ENCODE measurements at regions not wholly inside any gene's neighbourhood (a gene's known extent, or its start where the extent isn't known, plus 50 kb on each side); places are given as distances from the start of the nearest gene placed in this dataset.

GRCh38 chr5:125497651-125498050, 751.2 kb upstream of the ZNF608 start:
- Histone ChIP-seq H3K27ac (no peak overlapping the region), H3K9me3 (no peaks in the 10 kb centered on the region), H3K4me3 (no peak overlapping the region), H3K4me1 (no peaks in the 10 kb centered on the region), H3K27me3 (no peaks in the 10 kb centered on the region), H3K36me3 (no peaks in the 10 kb centered on the region)
- in situ Hi-C loops (cut with MboI; ENCODE audit: low sequenced_read_pairs in 4 of 4) = loop anchor here in 1 of 4 donors (25.0 kb wide), 1 partner anchor 760 kb away; the partner anchor contains the start of gene ZNF608
- intact Hi-C loops (cut with DNase I; ENCODE audit: low total_unique reads) = no loop called here
- DNase-seq = no peak
- no peak for TF ChIP-seq CTCF (IDR thresholded peaks at IDR 0.05 in 4 of 5, conservative IDR thresholded peaks at IDR 0.05 in 1 of 5)
- TF ChIP-seq POLR2A (IDR thresholded peaks at IDR 0.05) = no peak
- ATAC-seq = no peak

GRCh38 chr5:125499636-125500332, 753.3 kb upstream of the ZNF608 start:
- Histone ChIP-seq H3K4me1 (no peaks in the 10 kb centered on the region), H3K9me3 (no peaks in the 10 kb centered on the region), H3K27ac (no peak overlapping the region), H3K4me3 (no peak overlapping the region), H3K36me3 (no peaks in the 10 kb centered on the region), H3K27me3 (no peaks in the 10 kb centered on the region)
- ATAC-seq (no peak), DNase-seq (no peak)
- intact Hi-C loops (cut with DNase I; ENCODE audit: low total_unique reads) = no loop called here
- in situ Hi-C loops (cut with MboI; ENCODE audit: low sequenced_read_pairs in 4 of 4) = loop anchor here in 1 of 4 donors (25.0 kb wide), 1 partner anchor 762 kb away; the partner anchor contains the start of gene ZNF608
- no peak for TF ChIP-seq POLR2A (IDR thresholded peaks at IDR 0.05)
- no peak for TF ChIP-seq CTCF (IDR thresholded peaks at IDR 0.05 in 4 of 5, conservative IDR thresholded peaks at IDR 0.05 in 1 of 5)

GRCh38 chr5:125501396-125501795, 755.0 kb upstream of the ZNF608 start:
- in situ Hi-C loops (cut with MboI; ENCODE audit: low sequenced_read_pairs in 4 of 4) = no loop called here
- H3K9me3 ChIP-seq = no peaks in the 10 kb centered on the region
- no peak for ATAC-seq
- no peaks in the 10 kb centered on the region for H3K36me3 ChIP-seq
- H3K4me3 ChIP-seq = no peak overlapping the region
- intact Hi-C loops (cut with DNase I; ENCODE audit: low total_unique reads) = no loop called here
- no peaks in the 10 kb centered on the region for H3K27me3 ChIP-seq
- no peak overlapping the region for H3K27ac ChIP-seq
- TF ChIP-seq POLR2A (IDR thresholded peaks at IDR 0.05) (no peak), CTCF (IDR thresholded peaks at IDR 0.05 in 4 of 5, conservative IDR thresholded peaks at IDR 0.05 in 1 of 5) (no peak)
- H3K4me1 ChIP-seq = no peaks in the 10 kb centered on the region
- no peak for DNase-seq

- Histone ChIP-seq H3K9me3 (no peaks in the 10 kb centered on the region), H3K4me1 (no peaks in the 10 kb centered on the region), H3K27ac (no peak overlapping the region), H3K27me3 (no peaks in the 10 kb centered on the region), H3K4me3 (no peak overlapping the region), H3K36me3 (no peaks in the 10 kb centered on the region)
- intact Hi-C loops (cut with DNase I; ENCODE audit: low total_unique reads) = no loop called here
- TF ChIP-seq POLR2A (IDR thresholded peaks at IDR 0.05) (no peak), CTCF (IDR thresholded peaks at IDR 0.05 in 4 of 5, conservative IDR thresholded peaks at IDR 0.05 in 1 of 5) (no peak)
- DNase-seq (no peak), ATAC-seq (no peak)
- in situ Hi-C loops (cut with MboI; ENCODE audit: low sequenced_read_pairs in 4 of 4) = no loop called here
Measured at GRCh38 chr5:125503946-125504345, 757.5 kb upstream of the ZNF608 start.

GRCh38 chr5:125505115-125505514, 758.7 kb upstream of the ZNF608 start:
- intact Hi-C loops (cut with DNase I; ENCODE audit: low total_unique reads) (no loop called here), in situ Hi-C loops (cut with MboI; ENCODE audit: low sequenced_read_pairs in 4 of 4) (no loop called here)
- TF ChIP-seq POLR2A (IDR thresholded peaks at IDR 0.05) (no peak), CTCF (IDR thresholded peaks at IDR 0.05 in 4 of 5, conservative IDR thresholded peaks at IDR 0.05 in 1 of 5) (no peak)
- DNase-seq (no peak), ATAC-seq (no peak)
- H3K9me3 ChIP-seq = no peaks in the 10 kb centered on the region
- H3K36me3 ChIP-seq = no peaks in the 10 kb centered on the region
- H3K27ac ChIP-seq = no peak overlapping the region
- H3K4me3 ChIP-seq = no peak overlapping the region
- H3K4me1 ChIP-seq = no peaks in the 10 kb centered on the region
- no peaks in the 10 kb centered on the region for H3K27me3 ChIP-seq

Data from gastrocnemius medialis (tissue), 4 donors.